Ishikawa (cell line): ENCODE measurements at regions not wholly inside any gene's neighbourhood (a gene's known extent, or its start where the extent isn't known, plus 50 kb on each side); places are given as distances from the start of the nearest gene placed in this dataset.

ENCODE experiments used
- CEBPB ChIP-seq: IDR thresholded peaks from 2 replicates; pipeline ENCODE4 v1.6.1; 2012
- CREB1 ChIP-seq: IDR thresholded peaks from 2 replicates; pipeline ENCODE4 v1.6.1; 2012; ENCODE audit warnings: low read depth
- EGR1 ChIP-seq: IDR thresholded peaks from 2 replicates; pipeline ENCODE4 v1.6.1; 2012
- EP300 ChIP-seq: IDR thresholded peaks from 2 replicates; pipeline ENCODE4 v1.6.1; 2012; ENCODE audit warnings: borderline replicate concordance
- FOXM1 ChIP-seq: IDR thresholded peaks from 2 replicates; pipeline ENCODE4 v1.6.1; 2012; ENCODE audit warnings: low read depth, borderline replicate concordance
- NFIC ChIP-seq: IDR thresholded peaks from 2 replicates; pipeline ENCODE4 v1.6.1; 2012
- RAD21 ChIP-seq: IDR thresholded peaks from 2 replicates; pipeline ENCODE4 v1.6.1; 2012; ENCODE audit warnings: low read depth
- TAF1 ChIP-seq: IDR thresholded peaks from 2 replicates; pipeline ENCODE4 v1.6.1; 2012; ENCODE audit warnings: low read depth, mild to moderate bottlenecking
- TCF12 ChIP-seq: IDR thresholded peaks from 2 replicates; pipeline ENCODE4 v1.6.1; 2012; ENCODE audit warnings: low read depth
- TEAD4 ChIP-seq: IDR thresholded peaks from 2 replicates; pipeline ENCODE4 v1.6.1; 2012
- USF1 ChIP-seq: IDR thresholded peaks from 2 replicates; pipeline ENCODE4 v1.6.1; 2012
- YY1 ChIP-seq: IDR thresholded peaks from 2 replicates; pipeline ENCODE4 v1.6.1; 2012; ENCODE audit warnings: low read depth
- ZBTB7A ChIP-seq: IDR thresholded peaks from 2 replicates; pipeline ENCODE4 v1.6.1; 2012; ENCODE audit warnings: low read depth
- TF ChIP-seq, protein P1 (sequence below): IDR thresholded peaks from 2 replicates; pipeline ENCODE4 v1.6.1; 2012; ENCODE audit warnings: low read depth, mild to moderate bottlenecking
- TF ChIP-seq, protein P2 (sequence below): IDR thresholded peaks from 2 replicates; pipeline ENCODE4 v1.6.1; 2012

DNA sequence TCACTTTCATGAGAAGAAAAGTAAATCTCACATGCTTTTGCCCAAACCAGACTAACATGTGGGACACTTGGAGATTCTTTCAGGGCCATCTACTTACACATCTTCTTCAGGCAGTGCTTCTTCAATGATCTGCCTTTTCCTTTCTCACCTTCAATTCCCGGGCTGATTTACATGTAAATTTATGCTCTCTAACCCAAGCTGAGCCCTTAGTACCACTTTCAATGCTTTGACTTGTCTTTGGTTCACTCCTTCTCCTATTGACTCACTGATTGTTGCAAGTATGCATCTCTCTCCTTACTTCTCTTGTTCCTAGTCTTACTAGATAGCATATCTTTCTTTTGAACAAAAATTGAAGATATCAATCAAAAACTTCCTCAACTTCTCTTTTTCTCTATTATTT lies 154.2 kb upstream of the DEPDC1 start:
- TF ChIP-seq RAD21 (no peak), FOXM1 (no peak), YY1 (no peak), TEAD4 (no peak)

DNA sequence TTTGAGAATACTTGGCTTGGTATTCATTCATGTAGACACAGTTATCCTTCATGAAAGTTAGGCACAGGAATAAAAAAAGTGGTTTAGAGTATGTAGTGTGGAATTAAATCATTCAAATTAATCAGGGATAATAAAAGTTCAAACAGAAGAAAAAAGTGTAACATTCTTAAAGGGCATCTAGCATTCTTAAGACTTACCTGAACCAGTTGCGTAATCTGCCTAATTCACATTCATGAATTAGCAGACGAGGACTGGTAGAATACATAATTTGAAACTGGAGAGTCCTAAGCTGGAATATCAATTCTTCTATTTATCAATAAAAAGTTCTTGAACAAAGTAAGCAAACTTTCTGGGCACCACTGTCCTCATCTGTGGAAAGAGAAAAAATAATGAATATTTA lies 157.0 kb upstream of the DEPDC1 start:
- TF ChIP-seq EGR1, result no peak

DNA sequence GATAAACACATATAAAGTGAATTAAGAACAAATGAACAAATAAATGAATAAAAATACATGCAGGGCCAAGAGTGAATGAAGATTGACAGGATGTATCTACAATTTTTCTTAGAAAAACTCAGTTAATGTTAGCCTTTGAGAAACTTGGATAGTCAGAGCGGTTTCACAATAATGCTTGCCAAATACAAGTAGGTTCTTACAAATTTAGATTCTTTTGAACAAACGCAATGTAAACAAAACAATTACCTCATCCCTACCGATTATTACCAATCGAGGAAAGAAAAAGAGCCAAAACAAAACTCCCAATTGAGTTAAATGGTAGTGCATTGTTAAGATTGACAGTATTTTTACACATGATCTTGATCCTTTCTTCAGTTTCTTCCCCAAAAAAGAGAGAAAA lies 176.9 kb upstream of the DEPDC1 start:
- TF ChIP-seq ZBTB7A (no peak), TCF12 (no peak), EP300 (no peak), FOXM1 (no peak), CEBPB (no peak), TEAD4 (no peak), NFIC (no peak)
- TF ChIP-seq, protein P1, sequence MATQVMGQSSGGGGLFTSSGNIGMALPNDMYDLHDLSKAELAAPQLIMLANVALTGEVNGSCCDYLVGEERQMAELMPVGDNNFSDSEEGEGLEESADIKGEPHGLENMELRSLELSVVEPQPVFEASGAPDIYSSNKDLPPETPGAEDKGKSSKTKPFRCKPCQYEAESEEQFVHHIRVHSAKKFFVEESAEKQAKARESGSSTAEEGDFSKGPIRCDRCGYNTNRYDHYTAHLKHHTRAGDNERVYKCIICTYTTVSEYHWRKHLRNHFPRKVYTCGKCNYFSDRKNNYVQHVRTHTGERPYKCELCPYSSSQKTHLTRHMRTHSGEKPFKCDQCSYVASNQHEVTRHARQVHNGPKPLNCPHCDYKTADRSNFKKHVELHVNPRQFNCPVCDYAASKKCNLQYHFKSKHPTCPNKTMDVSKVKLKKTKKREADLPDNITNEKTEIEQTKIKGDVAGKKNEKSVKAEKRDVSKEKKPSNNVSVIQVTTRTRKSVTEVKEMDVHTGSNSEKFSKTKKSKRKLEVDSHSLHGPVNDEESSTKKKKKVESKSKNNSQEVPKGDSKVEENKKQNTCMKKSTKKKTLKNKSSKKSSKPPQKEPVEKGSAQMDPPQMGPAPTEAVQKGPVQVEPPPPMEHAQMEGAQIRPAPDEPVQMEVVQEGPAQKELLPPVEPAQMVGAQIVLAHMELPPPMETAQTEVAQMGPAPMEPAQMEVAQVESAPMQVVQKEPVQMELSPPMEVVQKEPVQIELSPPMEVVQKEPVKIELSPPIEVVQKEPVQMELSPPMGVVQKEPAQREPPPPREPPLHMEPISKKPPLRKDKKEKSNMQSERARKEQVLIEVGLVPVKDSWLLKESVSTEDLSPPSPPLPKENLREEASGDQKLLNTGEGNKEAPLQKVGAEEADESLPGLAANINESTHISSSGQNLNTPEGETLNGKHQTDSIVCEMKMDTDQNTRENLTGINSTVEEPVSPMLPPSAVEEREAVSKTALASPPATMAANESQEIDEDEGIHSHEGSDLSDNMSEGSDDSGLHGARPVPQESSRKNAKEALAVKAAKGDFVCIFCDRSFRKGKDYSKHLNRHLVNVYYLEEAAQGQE, result no peak

DNA sequence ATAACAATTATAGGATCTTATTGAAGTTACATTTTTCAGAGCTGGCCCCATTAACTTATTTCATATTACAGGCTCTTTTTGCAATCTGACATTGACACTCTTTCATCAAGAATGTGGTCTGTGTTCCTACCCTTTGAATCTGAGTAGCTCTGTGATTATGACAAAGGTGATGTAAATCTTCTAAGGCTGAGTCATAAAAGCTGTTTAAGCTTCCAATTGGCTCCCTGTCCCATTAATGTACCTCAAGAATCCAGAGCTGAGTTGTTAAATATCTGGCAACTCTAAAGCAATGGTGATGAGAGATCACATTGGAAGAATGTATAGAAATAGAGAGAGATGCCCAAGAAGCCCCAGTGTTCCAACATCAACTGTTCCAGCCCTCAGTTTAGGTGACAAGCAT lies 178.5 kb upstream of the DEPDC1 start:
- no peak for TF ChIP-seq TCF12
- TF ChIP-seq TEAD4, result no peak
- TF ChIP-seq TAF1, result no peak
- no peak for TF ChIP-seq FOXM1
- no peak for TF ChIP-seq NFIC
- no peak for TF ChIP-seq RAD21
- TF ChIP-seq, protein P1, result no peak
- TF ChIP-seq ZBTB7A, result no peak
- no peak for TF ChIP-seq EGR1
- TF ChIP-seq EP300, result no peak
- TF ChIP-seq, protein P2, sequence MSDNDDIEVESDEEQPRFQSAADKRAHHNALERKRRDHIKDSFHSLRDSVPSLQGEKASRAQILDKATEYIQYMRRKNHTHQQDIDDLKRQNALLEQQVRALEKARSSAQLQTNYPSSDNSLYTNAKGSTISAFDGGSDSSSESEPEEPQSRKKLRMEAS, result no peak
- no peak for TF ChIP-seq YY1
- no peak for TF ChIP-seq CREB1
- no peak for TF ChIP-seq USF1
- TF ChIP-seq CEBPB, result no peak

DNA sequence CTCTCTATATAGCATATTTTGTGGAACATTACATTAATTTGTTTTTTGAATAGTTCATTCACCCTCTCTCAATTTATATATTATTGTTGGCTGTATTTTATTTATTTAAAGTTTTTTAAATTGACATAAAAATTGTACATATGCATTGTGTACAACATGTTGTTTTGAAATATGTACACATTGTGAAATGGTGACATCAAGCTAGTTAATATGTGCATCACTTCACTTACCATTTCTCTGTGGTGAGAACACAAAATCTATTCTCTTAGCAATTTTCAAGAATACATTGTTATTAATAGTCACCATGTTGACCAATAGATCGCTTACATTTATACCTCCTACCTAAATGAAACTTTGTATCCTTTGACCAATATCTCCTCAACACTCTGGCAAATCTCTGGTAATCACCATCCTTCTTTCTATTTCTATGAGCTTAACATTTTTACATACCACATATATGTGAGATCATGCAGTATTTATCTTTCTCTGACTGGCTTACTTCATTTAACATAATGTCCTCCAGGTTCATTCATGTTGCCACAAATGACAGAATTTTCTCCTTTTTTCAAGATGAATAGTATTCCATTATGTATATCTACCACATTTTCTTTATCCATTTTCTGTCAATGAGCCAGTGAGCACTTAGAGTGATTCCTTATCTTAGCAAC lies 180.9 kb upstream of the DEPDC1 start:
- no peak for TF ChIP-seq NFIC
- no peak for TF ChIP-seq EGR1
- no peak for TF ChIP-seq RAD21
- TF ChIP-seq ZBTB7A, result no peak
- TF ChIP-seq CEBPB, result no peak
- TF ChIP-seq USF1, result no peak
- TF ChIP-seq TCF12, result no peak
- TF ChIP-seq, protein P2, result no peak
- no peak for TF ChIP-seq CREB1
- TF ChIP-seq TEAD4, result no peak
- TF ChIP-seq, protein P1, result no peak
- no peak for TF ChIP-seq TAF1
- TF ChIP-seq EP300, result no peak
- TF ChIP-seq YY1, result no peak
- TF ChIP-seq FOXM1, result no peak
